ENCODE measurements at regions not wholly inside any gene's neighbourhood (a gene's known extent, or its start where the extent isn't known, plus 50 kb on each side); places are given as distances from the start of the nearest gene placed in this dataset.

- DNase-seq: no peak
Observed at GRCh38 chr2:120555092-120555491, 180.6 kb upstream of the GLI2 start.

DNA sequence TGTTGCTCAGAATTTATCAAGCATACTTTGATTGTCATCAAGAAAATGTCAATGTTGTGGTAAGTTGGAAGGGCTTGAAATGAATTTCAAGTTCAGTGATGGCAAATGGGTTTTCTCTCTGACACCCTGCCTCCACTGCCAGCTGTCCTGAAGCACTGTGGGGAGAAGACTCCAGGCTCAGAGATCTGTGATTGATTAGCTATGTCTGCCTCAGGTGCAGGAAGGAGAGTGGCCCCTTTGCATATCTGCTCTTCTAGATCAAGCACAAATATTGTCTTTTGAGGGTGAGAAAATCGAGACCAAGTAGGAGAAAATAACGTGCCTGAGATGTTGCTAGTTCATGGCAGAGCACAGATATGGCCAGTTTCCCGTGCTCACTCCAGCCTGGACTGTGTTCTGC, 178.8 kb upstream of the GLI2 start:
- no peak for DNase-seq

- DNase-seq: no peak
Observed at GRCh38 chr2:120558847-120559246, 176.8 kb upstream of the GLI2 start.

DNA sequence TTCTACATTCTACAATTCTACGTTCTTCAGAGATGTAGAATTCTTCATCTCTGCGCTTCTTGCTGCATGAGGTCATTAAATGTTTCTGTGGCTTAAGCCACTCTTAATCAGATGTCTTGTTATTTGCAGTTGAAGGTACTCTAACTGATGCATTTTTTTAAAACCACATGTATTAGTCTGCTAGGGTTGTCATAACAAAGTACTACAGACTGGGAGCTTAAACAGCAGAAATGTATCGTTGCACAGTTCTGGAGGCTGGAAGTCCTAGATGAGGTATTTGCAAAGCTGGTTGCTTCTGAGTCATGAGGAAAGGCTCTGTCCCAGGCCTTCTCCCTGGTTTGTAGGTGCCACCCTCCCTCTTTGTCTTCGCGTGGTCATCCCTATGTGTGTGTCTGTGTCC, 176.3 kb upstream of the GLI2 start:
- peak; percentile 95 for DNase-seq

- DNase-seq: no peak
Observed at GRCh38 chr2:120560330-120560729, 175.3 kb upstream of the GLI2 start.

- DNase-seq: peak; percentile 37
Observed at GRCh38 chr2:120561379-120562035, 174.2 kb upstream of the GLI2 start.

GRCh38 chr2:120562218-120563005, 173.3 kb upstream of the GLI2 start:
- no peak for DNase-seq

GRCh38 chr2:120563616-120564015, 172.1 kb upstream of the GLI2 start:
- no peak for DNase-seq

- DNase-seq: no peak
Observed at GRCh38 chr2:120564213-120565094, 171.2 kb upstream of the GLI2 start.

- DNase-seq: no peak
Observed at GRCh38 chr2:120565095-120565460, 170.6 kb upstream of the GLI2 start.

DNA sequence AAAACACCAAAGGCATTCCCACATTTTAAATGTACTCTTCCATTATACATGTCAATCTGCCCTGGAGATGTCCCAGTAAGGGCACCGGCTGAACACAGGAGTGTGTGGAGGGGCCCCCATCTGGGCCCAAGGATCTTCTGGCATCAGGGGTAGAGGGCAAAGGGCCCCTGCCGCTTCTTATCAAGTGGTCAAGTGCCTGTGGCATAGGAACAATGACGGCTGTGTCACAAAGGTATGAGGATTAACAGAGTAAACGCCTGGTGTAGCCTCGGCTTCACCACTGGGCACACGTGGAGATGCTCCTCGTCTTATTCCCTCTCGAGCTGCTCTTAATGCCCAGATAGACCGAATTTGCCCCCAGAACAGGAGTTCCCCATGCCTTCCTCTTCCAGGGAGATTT, 169.7 kb upstream of the GLI2 start:
- DNase-seq: no peak

- peak; percentile 75 for DNase-seq
Observed at GRCh38 chr2:120566331-120567035, 169.2 kb upstream of the GLI2 start.

- DNase-seq: no peak
Observed at GRCh38 chr2:120567128-120567527, 168.5 kb upstream of the GLI2 start.

GRCh38 chr2:120568089-120568974, 167.3 kb upstream of the GLI2 start:
- no peak for DNase-seq

GRCh38 chr2:120568975-120569268, 166.7 kb upstream of the GLI2 start:
- DNase-seq: no peak

DNA sequence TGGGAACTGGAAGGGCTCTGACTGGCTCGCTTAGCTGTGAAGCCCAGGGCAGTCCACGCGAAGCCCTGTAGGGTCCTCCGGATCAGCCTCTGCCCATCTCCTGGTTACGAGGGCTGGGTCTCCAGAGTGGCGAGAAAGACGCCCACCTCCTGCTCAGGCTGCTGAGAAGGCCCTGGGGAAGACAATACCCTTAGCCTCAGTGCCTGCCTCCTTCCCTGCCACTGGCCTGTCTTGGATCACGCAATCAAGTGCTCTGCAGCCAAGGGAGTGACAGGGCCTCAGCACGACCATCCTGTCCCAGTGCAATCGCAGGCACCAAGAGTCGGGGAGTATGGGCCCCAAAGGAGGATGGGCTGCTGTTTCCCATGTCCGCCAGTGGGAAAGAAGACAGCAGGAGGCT, 165.7 kb upstream of the GLI2 start:
- no peak for DNase-seq

- no peak for DNase-seq
Observed at GRCh38 chr2:120570546-120570945, 165.1 kb upstream of the GLI2 start.

DNA sequence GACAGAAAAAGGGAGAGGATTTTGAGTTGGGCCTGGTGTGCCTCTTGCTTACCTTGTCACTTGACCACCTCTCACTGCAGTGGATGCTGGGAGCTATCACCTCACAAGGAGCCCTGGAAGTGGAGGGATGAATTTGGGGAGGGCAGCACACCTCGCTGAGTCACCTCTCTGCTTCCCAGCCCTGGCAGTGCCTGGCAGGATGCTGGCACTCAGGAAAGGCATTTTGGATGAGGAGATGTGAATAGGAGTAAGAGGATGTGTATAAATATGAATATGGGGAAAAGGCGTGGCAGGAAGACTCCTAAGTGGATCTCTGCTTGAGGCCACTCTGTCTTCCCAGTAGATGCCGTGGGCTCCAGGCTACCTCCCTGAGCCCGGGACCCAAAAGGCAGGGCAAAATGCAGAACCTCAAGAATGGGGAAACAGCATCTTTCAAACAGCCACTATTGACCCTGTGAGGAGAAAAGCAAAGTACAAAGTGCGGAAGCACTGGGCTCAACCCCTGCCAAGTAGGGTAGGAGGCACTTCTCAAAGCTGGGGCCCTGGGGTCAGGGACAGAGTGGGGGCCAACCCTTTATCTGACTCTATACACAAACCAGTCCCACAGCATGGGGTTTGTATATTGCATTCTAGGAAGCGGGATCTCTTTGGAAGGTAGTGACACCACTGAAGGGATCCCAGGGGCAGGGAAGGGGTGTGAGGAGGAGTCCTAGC, 164.5 kb upstream of the GLI2 start:
- no peak for DNase-seq

DNA sequence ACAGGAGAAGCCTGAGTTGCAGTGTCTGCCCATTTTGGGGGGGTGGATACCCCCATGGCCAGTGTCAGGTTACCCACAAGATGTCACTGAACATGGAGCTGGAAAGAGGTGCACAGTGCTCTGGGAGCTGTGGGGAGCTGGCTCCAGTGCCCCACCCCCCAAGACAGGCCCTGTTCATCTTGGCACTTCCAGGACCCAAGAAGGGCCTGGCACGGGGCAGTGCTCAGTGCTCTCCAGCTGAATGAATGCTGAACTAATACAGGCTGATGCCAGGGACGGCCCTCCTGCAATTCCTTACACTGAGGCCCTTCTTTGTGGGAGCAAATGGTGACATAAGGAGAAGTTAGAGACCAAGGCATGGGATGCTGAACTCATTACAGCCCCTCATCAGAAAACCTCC, 163.4 kb upstream of the GLI2 start:
- no peak for DNase-seq

DNA sequence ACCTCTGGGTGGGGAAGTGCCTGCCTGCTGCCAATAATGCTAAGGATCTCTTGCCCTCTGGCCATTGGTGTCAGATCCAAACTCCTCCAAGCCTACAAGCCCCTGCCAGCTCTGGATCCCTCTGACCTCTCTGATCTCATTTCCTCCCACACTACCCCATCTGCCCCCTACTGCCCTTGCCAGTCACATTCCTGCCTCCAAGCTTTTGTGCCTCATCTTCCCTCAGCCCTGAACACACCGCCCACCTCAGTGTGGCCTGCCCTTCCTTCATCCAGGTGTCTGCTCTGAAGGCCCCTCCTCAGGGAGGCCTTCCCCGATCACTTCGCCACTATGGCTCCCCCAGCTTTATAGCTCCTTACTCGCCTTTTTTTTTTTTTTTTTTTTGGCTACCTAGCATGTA, 161.0 kb upstream of the GLI2 start:
- no peak for DNase-seq

DNA sequence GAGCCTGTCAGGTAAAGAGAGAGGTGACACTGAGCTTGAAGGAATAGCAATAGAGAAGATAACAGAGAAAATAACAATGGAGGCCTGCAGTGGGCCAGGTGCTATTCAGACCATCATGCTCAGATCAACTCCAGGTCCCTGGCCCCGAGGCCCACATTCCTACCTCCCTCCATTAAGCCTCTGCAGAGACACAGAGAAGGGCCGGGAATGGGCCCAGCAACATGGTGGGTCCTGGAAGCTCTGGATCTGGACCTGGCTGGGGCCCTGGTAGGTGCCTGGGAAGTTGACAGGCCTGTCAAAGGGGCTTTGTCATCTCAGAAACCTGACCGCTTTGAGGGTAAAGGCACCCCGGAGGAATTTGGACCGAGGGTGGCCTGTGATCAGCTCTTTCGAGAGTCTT, 159.7 kb upstream of the GLI2 start:
- no peak for DNase-seq
